DND-41 (cell line): ENCODE measurements at regions not wholly inside any gene's neighbourhood (a gene's known extent, or its start where the extent isn't known, plus 50 kb on each side); places are given as distances from the start of the nearest gene placed in this dataset.

ENCODE experiments used
- CTCF ChIP-seq: IDR thresholded peaks from 2 replicates; pipeline ENCODE4 v1.5.1; 2012; ENCODE audit warnings: borderline replicate concordance, low read length, moderate library complexity, mild to moderate bottlenecking; ENCODE audit not compliant: poor library complexity, severe bottlenecking; ENCODE audit errors: extremely low read depth
- EZH2 ChIP-seq: IDR thresholded peaks from 3 replicates; pipeline ENCODE4 v1.6.1; 2012; ENCODE audit warnings: borderline replicate concordance, low read depth, mild to moderate bottlenecking, moderate library complexity, low read length, inconsistent platforms; ENCODE audit not compliant: severe bottlenecking

DNA sequence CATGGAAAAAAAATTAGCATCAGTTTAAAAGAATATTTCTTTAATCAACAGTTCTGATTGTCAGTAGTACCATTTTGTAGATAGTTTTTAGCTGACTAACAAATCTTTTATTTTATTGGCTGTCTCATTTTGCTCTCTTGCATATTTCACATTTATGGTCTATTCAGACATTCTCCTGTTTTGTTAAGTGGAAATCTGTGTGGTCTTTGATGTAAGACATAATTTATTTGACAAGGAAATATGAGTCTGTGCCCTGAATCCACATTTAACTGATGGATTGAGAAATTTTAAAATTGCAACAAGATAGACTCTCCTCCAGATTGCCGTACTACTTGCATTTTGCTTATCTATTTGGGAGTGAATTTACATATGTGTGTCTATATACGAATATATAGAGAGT lies 96.3 kb upstream of the ATP5MC3 start:
- TF ChIP-seq CTCF (no peak), EZH2 (no peak)
